ENCODE measurements at regions not wholly inside any gene's neighbourhood (a gene's known extent, or its start where the extent isn't known, plus 50 kb on each side); places are given as distances from the start of the nearest gene placed in this dataset.
A peak's percentile ranks its signal among the peaks of the same experiment; 100 is the strongest.

DNA sequence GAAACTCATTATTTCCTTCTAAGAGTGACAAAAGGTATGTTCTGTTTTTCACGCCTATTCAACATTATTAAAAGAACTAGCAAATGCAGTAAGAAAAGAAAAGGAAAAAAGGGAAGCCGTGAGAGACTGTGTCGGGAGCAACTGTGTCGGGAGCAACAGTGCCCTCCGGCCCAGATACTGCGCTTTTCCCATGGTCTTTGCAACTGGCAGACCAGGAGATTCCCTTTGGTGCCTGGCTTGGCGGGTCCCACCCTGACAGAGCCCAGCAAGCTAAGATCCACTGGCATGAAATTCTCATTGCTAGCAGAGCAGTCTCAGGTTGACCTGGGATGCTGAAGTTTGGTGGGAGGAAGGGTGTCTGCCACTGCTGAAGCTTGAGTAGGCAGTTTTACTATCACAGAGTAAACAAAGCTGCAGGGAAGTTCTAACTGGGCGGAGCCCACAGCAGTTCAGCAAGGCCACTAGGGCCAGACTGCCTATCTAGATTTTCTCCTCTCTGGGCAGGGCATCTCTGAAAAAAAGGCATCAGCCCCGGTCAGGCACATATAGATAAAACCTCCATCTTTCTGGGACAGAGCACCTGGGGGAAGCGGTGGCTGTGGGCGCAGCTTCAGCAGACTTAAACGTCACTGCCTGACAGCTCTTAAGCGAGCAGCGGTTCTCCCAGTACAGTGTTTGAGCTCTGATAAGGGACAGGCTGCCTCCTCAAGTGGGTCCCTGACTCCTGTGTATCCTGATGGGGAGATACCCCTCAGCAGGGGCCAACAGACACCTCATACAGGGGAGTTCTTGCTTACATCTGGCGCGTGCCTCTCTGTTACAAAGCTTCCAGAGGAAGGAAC, 1237.4 kb upstream of the CDH18 start:
- Mint-ChIP-seq H3K4me3 (no peak overlapping the region), H3K9me3 (no peaks in the 10 kb centered on the region), H3K4me1 (no peaks in the 10 kb centered on the region), H3K36me3 (no peaks in the 10 kb centered on the region), H3K27ac (no peak overlapping the region), H3K27me3 (ENCODE audit: insufficient read depth, low read depth) (peaks cover 2% of the 10 kb centered on the region)
- no peak overlapping the region for H3K27ac ChIP-seq
- no peaks in the 10 kb centered on the region for H3K9me3 ChIP-seq (ENCODE audit: low read depth)
- H4K20me1 ChIP-seq (ENCODE audit: low read depth), result no peaks in the 10 kb centered on the region
- TF ChIP-seq EZH2 (IDR thresholded peaks at IDR 0.05), result no peak
- H3K4me3 ChIP-seq, result no peak overlapping the region
- peak overlapping the region; percentile 80 for H2AFZ ChIP-seq (replicated peaks)
- H3K27me3 ChIP-seq, result no peaks in the 10 kb centered on the region
- no peaks in the 10 kb centered on the region for H3K79me2 ChIP-seq (ENCODE audit: low read depth)
- no peak overlapping the region for H3K4me2 ChIP-seq
- no peak for DNase-seq (ENCODE audit: low spot score)
- H3K9ac ChIP-seq, result no peak overlapping the region
- no peaks in the 10 kb centered on the region for H3K36me3 ChIP-seq
- H3F3A ChIP-seq (ENCODE audit: low read depth), result no peaks in the 10 kb centered on the region
- no peaks in the 10 kb centered on the region for H3K4me1 ChIP-seq

DNA sequence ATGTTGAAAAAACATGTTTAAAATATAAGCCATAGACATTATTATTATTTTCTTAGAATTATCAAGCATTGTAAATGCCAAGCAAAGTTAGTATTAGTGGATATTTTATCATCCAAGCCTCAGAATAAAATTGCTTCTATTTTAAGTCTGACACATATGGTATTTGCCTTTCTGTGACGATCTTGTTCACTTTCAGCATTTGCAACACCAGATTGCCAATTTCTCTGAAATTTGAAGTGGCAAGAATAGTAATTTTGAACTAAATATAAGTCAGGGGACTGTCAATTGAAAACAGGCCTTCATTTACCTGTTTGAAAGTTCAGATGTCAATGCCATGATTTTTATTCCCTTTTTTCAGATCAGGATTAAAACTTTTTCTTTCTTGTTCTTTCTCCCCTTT, 1233.6 kb upstream of the CDH18 start:
- H2AFZ ChIP-seq (replicated peaks), result no peak overlapping the region
- no peaks in the 10 kb centered on the region for H3K9me3 ChIP-seq (ENCODE audit: low read depth)
- Mint-ChIP-seq H3K4me3 (no peak overlapping the region), H3K36me3 (no peaks in the 10 kb centered on the region), H3K4me1 (no peaks in the 10 kb centered on the region), H3K9me3 (no peaks in the 10 kb centered on the region), H3K27me3 (ENCODE audit: insufficient read depth, low read depth) (peaks cover 2% of the 10 kb centered on the region), H3K27ac (no peak overlapping the region)
- no peaks in the 10 kb centered on the region for H3K36me3 ChIP-seq
- H3K4me3 ChIP-seq, result no peak overlapping the region
- no peak overlapping the region for H3K4me2 ChIP-seq
- H3K79me2 ChIP-seq (ENCODE audit: low read depth), result no peaks in the 10 kb centered on the region
- H3K4me1 ChIP-seq, result peaks cover 5% of the 10 kb centered on the region
- no peaks in the 10 kb centered on the region for H3K27me3 ChIP-seq
- DNase-seq (ENCODE audit: low spot score), result no peak
- no peaks in the 10 kb centered on the region for H4K20me1 ChIP-seq (ENCODE audit: low read depth)
- TF ChIP-seq CTCF (IDR thresholded peaks at IDR 0.05) (no peak), EZH2 (IDR thresholded peaks at IDR 0.05) (no peak), EZH2phosphoT487 (IDR thresholded peaks at IDR 0.05) (no peak)
- no peak overlapping the region for H3K27ac ChIP-seq
- no peak overlapping the region for H3K9ac ChIP-seq
- H3F3A ChIP-seq (ENCODE audit: low read depth), result no peaks in the 10 kb centered on the region

GRCh38 chr5:21219966-21220365, 1232.0 kb upstream of the CDH18 start:
- no peak overlapping the region for H3K27ac Mint-ChIP-seq
- Histone ChIP-seq H4K20me1 (ENCODE audit: low read depth) (no peaks in the 10 kb centered on the region), H3K9ac (no peak overlapping the region), H3K4me1 (peaks cover 5% of the 10 kb centered on the region), H3K79me2 (ENCODE audit: low read depth) (no peaks in the 10 kb centered on the region), H3K27me3 (no peaks in the 10 kb centered on the region), H3K27ac (no peak overlapping the region), H3F3A (ENCODE audit: low read depth) (no peaks in the 10 kb centered on the region), H3K4me3 (no peak overlapping the region), H3K4me2 (no peak overlapping the region), H3K36me3 (no peaks in the 10 kb centered on the region), H3K9me3 (ENCODE audit: low read depth) (no peaks in the 10 kb centered on the region), H2AFZ (replicated peaks) (no peak overlapping the region)
- DNase-seq (ENCODE audit: low spot score), result no peak
- no peak overlapping the region for H3K4me3 Mint-ChIP-seq
- H3K4me1 Mint-ChIP-seq, result no peaks in the 10 kb centered on the region
- H3K27me3 Mint-ChIP-seq (ENCODE audit: insufficient read depth, low read depth), result peaks cover under 1% of the 10 kb centered on the region
- no peaks in the 10 kb centered on the region for H3K9me3 Mint-ChIP-seq
- no peaks in the 10 kb centered on the region for H3K36me3 Mint-ChIP-seq
- TF ChIP-seq EZH2phosphoT487 (IDR thresholded peaks at IDR 0.05) (no peak), CTCF (IDR thresholded peaks at IDR 0.05) (no peak), EZH2 (IDR thresholded peaks at IDR 0.05) (no peak)

DNA sequence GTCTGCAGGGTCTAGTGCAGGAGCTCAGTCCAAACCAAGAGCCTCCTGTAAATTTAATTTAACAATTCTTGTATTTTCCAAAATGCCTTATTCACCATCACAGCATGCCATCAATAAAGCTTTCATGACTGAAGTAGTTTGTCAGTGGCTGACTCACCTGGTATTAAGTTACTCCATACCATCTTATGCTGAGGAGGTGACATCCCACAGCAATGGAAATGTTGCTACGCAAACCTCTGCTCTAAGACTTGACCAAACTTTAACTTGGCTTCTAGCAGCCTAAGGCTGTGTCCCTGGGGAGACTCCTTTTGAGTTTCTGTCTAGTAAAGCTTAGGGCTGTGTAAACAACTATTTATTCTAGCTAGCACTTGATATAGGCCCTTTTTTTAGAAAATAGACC, 1231.3 kb upstream of the CDH18 start:
- H3K4me1 Mint-ChIP-seq, result no peaks in the 10 kb centered on the region
- H3K27ac ChIP-seq, result no peak overlapping the region
- H3K4me3 ChIP-seq, result no peak overlapping the region

More for the DNA sequence above, 1231.3 kb upstream of the CDH18 start:
- Mint-ChIP-seq H3K27me3 (ENCODE audit: insufficient read depth, low read depth) (no peaks in the 10 kb centered on the region), H3K36me3 (no peaks in the 10 kb centered on the region), H3K9me3 (no peaks in the 10 kb centered on the region), H3K27ac (no peak overlapping the region), H3K4me3 (no peak overlapping the region)
- no peak overlapping the region for H2AFZ ChIP-seq (replicated peaks)
- TF ChIP-seq CTCF (IDR thresholded peaks at IDR 0.05), result no peak
- TF ChIP-seq EZH2 (IDR thresholded peaks at IDR 0.05), result no peak
- no peak for TF ChIP-seq EZH2phosphoT487 (IDR thresholded peaks at IDR 0.05)
- no peak overlapping the region for H3K9ac ChIP-seq
- no peaks in the 10 kb centered on the region for H3K79me2 ChIP-seq (ENCODE audit: low read depth)
- H4K20me1 ChIP-seq (ENCODE audit: low read depth), result no peaks in the 10 kb centered on the region
- H3K4me1 ChIP-seq, result peaks cover 5% of the 10 kb centered on the region
- H3K27me3 ChIP-seq, result no peaks in the 10 kb centered on the region
- no peak for DNase-seq (ENCODE audit: low spot score)
- H3K36me3 ChIP-seq, result no peaks in the 10 kb centered on the region
- H3K4me2 ChIP-seq, result no peak overlapping the region
- no peaks in the 10 kb centered on the region for H3F3A ChIP-seq (ENCODE audit: low read depth)
- no peaks in the 10 kb centered on the region for H3K9me3 ChIP-seq (ENCODE audit: low read depth)

Measured in neural progenitor cell (in vitro differentiated cells).